IPS DF 4.7 (cell line): ENCODE measurements at regions not wholly inside any gene's neighbourhood (a gene's known extent, or its start where the extent isn't known, plus 50 kb on each side); places are given as distances from the start of the nearest gene placed in this dataset.

Experiments
- DNase-seq: peaks from one replicate; pipeline ENCODE4 v3.0.0-alpha.2; 2013; ENCODE audit warnings: low spot score; ENCODE audit errors: extremely low read depth

DNA sequence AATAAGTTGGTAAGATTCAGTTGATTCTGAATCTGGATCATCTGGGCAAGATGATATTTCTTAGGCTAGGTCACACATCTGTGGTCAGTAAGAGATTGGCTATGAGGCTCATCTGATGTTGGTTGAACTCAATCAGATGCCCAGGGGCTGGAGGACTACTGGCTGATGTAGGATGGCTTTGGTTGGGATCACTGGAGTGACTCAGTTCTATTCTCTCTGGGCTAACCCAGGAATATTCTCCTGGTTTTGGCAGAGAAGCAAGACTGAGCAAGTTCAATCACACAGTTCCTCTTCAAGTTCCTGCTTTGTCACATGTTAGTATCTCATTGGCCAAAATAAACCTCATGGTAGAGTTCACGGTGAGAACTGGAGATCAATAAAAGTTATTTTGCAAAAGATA lies 902.3 kb upstream of the SLIT2 start:
- DNase-seq, result no peak

- DNase-seq, result no peak
Measured at GRCh38 chr4:19348746-19349145, 903.0 kb upstream of the SLIT2 start.

DNA sequence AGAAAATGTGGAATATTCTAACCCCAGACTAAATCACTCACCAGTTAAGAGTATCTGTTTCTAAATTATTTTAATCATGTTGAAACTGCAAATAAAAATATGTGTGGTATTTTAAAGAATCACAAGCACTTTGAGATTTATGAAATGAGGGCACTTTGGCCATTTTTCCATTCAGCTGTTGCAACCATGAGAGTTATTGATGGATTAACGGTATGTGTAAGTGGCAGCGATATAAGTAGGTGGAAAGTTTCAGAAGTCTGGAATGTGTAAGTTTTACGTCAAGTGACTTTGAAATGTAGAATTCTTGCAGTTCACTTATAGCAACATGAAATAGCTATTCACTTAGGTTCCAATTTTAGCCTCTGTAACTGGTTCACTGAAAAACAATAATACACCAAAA lies 905.1 kb upstream of the SLIT2 start:
- DNase-seq, result no peak

DNA sequence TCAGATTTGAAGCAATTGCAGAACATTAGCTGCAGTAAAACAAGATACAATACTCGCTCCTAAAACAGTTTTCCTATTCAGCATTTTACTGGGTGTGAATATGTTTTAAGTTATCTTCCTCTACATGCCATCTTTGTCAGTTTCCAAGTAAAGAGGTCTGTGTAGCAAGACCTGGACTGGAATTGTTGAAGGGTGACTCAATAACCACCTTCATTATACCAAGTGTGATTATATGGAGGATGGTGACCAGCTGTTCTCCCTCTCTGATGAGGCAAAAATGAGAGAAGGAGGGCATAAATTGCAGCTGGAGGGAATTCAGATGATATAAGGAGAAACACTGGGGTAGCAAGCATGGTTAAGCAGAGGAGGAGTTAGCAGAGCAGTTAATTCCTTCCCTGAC lies 922.1 kb upstream of the SLIT2 start:
- DNase-seq, result no peak

DNA sequence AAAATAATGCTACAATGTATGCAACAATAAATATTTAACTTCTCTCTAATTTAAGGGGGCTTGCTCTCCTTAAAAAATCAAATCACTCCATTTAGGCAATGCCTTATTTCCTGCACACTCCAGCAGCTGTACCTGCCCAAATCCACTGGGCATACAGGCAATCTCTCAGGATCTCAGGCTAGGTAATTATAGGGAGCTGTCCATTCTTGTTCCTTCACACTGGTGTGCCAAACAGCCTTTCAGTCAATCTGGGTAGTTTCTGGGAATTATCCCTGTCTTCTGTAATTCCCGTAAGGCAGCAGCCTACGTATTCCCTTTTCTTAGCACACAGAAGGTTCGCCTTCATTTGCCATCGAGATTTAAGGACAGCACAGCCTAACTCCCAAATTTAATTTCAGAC lies 922.6 kb upstream of the SLIT2 start:
- DNase-seq, result no peak

GRCh38 chr4:19327364-19327763 lies 924.3 kb upstream of the SLIT2 start:
- no peak for DNase-seq

DNA sequence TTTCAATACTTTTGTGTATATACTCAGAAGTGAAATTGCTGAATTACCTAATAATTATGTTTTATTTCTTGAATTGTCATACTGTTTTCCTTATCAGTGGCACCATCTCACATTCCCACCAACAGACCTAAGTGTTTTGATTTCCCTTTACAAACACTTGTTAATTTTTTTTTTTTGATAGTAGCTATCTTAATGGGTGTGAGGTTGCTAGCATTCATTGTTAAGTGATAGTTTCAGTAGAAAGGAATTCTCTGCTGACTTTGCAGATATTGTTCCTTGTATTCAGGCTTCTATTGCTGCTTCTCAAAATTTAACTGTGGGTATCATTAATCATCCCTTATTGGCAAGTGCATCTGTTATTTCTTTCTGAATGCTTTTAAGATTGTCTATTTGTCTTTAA lies 927.5 kb upstream of the SLIT2 start:
- DNase-seq, result no peak

DNA sequence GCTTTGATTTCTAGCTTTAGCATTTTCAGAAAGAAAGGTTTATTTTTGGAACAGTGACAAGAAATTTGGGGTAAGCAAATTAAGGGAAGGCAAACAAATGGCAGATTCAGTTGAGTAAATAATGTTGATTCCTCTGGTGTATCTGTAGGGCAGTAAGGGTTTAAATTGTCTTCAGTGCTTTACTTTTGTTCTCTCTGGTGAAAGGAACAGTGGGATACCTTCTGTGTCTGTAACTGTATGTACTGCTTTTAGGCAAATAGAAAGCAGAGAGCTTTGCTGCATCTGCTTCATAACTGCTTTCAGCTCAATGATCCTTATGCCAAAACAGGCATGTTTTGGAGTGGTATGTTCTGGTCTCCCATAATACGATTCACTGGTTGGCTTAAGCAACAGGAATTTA lies 932.1 kb upstream of the SLIT2 start:
- no peak for DNase-seq

- DNase-seq, result no peak
Measured at GRCh38 chr4:19317377-19317776, 934.3 kb upstream of the SLIT2 start.

- DNase-seq, result no peak
Measured at GRCh38 chr4:19314116-19314515, 937.6 kb upstream of the SLIT2 start.

DNA sequence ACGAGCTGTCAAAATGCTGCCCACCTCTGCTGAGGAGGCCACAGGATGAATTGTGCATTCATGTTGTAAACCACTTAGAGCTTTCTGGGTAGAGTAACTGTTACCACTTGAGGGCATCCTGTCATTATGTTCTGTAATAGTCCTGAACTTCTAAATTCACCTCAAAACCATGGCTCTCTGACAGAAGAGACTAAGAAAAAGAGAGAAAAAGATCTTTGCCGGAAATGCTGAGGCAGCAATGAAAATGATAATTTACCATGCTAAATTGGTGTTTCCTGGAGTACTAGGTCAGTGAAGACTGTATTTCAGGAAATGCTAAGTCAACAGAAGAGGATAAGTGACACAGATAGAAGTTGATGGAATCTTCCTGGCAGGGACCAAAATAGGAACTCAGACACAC lies 942.3 kb upstream of the SLIT2 start:
- DNase-seq, result no peak

- no peak for DNase-seq
Measured at GRCh38 chr4:19304028-19304427, 947.7 kb upstream of the SLIT2 start.

DNA sequence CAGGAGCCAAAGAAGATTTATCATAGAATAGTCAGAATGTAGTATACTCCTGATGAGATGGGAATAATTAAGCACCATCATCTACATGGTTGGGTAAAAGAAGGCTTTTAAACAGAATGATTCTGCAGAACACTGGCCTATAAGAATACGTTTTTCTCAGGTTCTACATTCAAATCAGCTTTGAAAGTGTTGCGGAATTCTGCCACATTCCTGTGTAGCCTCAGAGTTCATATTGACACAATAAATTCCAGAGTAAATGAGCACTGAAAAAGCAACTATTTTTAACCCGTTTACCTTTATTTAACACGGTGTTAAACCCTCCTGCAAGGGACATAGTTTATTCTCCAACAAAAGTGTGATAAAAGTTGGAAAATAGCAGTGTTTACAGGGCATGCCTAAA lies 950.2 kb upstream of the SLIT2 start:
- DNase-seq, result no peak

DNA sequence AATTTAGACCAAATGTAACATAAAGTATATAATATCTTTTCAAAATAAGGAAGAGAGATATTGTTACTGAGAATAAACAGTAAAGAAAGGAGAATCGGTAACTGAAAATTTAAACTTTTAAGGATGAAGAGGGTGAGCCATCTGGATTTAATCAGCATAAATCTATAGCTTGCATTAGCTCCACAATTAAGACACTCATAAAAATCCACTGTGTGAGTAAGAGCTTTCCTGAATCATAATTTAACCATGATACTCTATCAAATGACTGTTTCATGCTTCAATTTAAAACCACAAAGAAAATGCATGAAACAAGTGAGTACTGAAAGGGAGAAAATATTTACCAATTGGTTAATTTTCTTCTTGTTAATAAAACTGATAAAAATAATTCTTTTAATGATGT lies 951.5 kb upstream of the SLIT2 start:
- no peak for DNase-seq

GRCh38 chr4:19298998-19299397 lies 952.7 kb upstream of the SLIT2 start:
- DNase-seq, result no peak

DNA sequence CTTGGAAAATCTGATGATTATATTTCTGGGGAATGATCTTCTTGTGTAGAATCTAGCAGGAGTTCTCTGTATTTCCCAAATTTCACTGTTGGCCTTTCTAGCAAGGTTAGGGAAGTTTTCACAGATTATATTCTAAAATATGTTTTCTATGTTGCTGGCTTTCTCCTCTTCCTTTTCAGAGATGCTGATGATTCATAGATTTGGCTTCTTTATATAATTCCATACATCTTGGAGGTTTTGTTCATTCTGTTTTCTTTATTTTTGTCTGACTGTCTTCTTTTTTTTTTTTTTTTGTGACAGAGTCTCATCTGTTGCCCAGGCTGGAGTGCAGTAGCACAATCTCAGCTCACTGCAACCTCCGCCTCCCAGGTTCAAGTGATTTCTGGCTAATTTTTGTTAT lies 957.9 kb upstream of the SLIT2 start:
- no peak for DNase-seq

- no peak for DNase-seq
Measured at GRCh38 chr4:19293080-19293479, 958.6 kb upstream of the SLIT2 start.

- no peak for DNase-seq
Measured at GRCh38 chr4:19286924-19287323, 964.8 kb upstream of the SLIT2 start.

DNA sequence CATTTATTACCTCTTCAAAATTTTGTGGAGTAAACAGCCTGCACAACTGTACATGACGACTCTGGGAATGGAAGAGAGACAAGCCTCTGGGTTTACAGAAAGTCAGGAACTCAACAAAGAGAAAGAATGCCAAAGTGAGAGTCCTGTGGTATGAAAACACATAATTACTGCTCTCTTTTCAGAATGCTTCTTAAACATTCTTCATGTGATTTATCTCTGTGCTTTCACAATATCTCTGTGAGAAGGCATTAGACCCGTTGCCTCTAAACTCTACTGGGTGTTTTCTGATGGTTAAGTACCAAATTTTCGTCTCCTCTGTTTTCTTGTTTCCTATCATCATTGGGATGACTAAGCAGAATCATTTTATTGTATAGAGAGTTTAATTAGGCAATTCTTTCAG lies 966.6 kb upstream of the SLIT2 start:
- no peak for DNase-seq

DNA sequence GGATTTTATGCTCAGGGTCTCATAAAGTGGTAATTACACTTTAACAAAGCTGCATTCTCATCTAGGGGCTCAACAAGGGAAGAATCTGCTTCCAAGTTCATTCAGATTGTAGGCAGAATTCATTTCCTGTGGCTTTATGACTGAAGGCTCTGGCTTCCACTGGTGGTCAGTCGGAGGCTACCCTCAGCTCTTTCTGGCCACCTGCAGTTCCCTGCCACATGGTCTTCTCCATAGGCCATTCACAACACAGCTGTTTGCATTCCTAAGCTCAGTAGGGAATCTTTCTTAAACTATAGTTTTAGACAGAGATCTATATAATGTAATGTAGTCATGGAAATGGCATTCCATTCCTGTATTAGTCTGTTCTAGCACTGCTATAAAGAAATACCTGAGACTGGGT lies 973.0 kb upstream of the SLIT2 start:
- DNase-seq, result no peak

- DNase-seq, result no peak
Measured at GRCh38 chr4:19266566-19266965, 985.1 kb upstream of the SLIT2 start.

DNA sequence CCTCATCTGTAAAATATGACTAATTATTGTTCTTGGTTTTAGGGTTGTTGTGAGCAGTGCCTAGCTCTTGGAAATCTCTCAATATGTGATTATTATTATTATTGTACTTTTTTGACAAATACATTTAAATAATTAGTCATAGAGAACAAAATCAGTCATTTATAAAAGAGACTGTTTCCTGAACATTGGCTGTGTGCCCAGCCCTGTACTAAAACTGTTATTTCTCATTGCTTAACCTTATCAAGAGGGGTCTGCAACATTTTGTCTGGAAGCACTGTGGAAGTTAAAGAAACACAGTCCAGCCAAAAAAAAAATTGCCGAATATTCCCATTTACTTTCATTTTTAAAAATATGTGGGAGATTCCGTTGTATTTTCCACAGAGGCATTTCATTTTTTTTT lies 989.2 kb upstream of the SLIT2 start:
- no peak for DNase-seq

GRCh38 chr4:19260346-19260745 lies 991.4 kb upstream of the SLIT2 start:
- DNase-seq, result no peak

DNA sequence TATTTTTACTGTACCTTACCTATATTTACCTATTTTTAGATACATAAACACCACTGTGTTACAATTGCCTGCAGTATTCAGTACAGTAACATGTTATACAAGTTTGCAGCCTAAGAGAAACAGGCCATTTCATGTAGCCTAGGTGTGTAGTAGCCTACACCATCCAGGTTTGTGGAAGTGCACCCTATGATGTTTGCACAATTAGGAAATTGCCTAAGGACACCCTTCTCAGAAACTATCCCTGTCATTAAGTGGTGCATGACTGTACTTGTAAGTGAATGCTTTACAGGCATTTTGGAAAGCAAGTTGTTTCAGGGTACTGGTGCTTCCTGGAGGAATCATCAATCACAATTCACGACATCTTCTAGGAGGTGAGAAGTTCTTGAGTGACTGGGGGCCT lies 991.8 kb upstream of the SLIT2 start:
- DNase-seq, result no peak

- no peak for DNase-seq
Measured at GRCh38 chr4:19256823-19257222, 994.9 kb upstream of the SLIT2 start.
